ENCODE measurements at regions not wholly inside any gene's neighbourhood (a gene's known extent, or its start where the extent isn't known, plus 50 kb on each side); places are given as distances from the start of the nearest gene placed in this dataset.

- CTCF ChIA-PET: no interaction called here
- no peak for DNase-seq (ENCODE audit: low spot score)
- POLR2A ChIA-PET (ENCODE audit: low non-redundant PET): no interaction called here
- H3K4me1 ChIP-seq (ENCODE audit: insufficient read depth, low read length, poor library complexity, severe bottlenecking): no peaks in the 10 kb centered on the region
- TF ChIP-seq CTCF (conservative IDR thresholded peaks at IDR 0.05; ENCODE audit: low read depth, low read length) (no peak), EZH2 (IDR thresholded peaks at IDR 0.05; ENCODE audit: borderline replicate concordance, low read depth, low read length, poor library complexity, severe bottlenecking) (no peak)
- no peaks in the 10 kb centered on the region for H3K27me3 ChIP-seq (replicated peaks; ENCODE audit: insufficient read depth, low read depth, low read length, poor library complexity)
- intact Hi-C loops (cut with micrococcal nuclease; ENCODE audit: unreplicated experiment): no loop called here
- H3K4me3 ChIP-seq (ENCODE audit: low read depth, low read length, poor library complexity, severe bottlenecking): no peak overlapping the region
- no peaks in the 10 kb centered on the region for H3K36me3 ChIP-seq (ENCODE audit: insufficient read depth, low read length, poor library complexity, severe bottlenecking)
- no TSS peak for BruUV-seq (replicated peaks)
- no peak overlapping the region for H3K27ac ChIP-seq (ENCODE audit: low read depth, low read length, poor library complexity, severe bottlenecking)
- no peaks in the 10 kb centered on the region for H3K9me3 ChIP-seq (ENCODE audit: low read depth, low read length, poor library complexity, severe bottlenecking)
Measured at GRCh38 chr18:34028324-34028723, 196.4 kb downstream of the NOL4 start.

- no peaks in the 10 kb centered on the region for H3K4me1 ChIP-seq (ENCODE audit: insufficient read depth, low read length, poor library complexity, severe bottlenecking)
- H3K36me3 ChIP-seq (ENCODE audit: insufficient read depth, low read length, poor library complexity, severe bottlenecking): no peaks in the 10 kb centered on the region
- intact Hi-C loops (cut with micrococcal nuclease; ENCODE audit: unreplicated experiment): no loop called here
- no peak overlapping the region for H3K27ac ChIP-seq (ENCODE audit: low read depth, low read length, poor library complexity, severe bottlenecking)
- no TSS peak for BruUV-seq (replicated peaks)
- POLR2A ChIA-PET (ENCODE audit: low non-redundant PET): no interaction called here
- DNase-seq (ENCODE audit: low spot score): no peak
- TF ChIP-seq CTCF (conservative IDR thresholded peaks at IDR 0.05; ENCODE audit: low read depth, low read length): no peak
- no peak for TF ChIP-seq EZH2 (IDR thresholded peaks at IDR 0.05; ENCODE audit: borderline replicate concordance, low read depth, low read length, poor library complexity, severe bottlenecking)
- H3K9me3 ChIP-seq (ENCODE audit: low read depth, low read length, poor library complexity, severe bottlenecking): no peaks in the 10 kb centered on the region
- no peak overlapping the region for H3K4me3 ChIP-seq (ENCODE audit: low read depth, low read length, poor library complexity, severe bottlenecking)
- CTCF ChIA-PET: no interaction called here
- H3K27me3 ChIP-seq (replicated peaks; ENCODE audit: insufficient read depth, low read depth, low read length, poor library complexity): no peaks in the 10 kb centered on the region
Measured at GRCh38 chr18:34025191-34025801, 199.4 kb downstream of the NOL4 start.

GRCh38 chr18:34023471-34023870 is 201.2 kb downstream of the NOL4 start:
- BruUV-seq (replicated peaks): no TSS peak
- no peaks in the 10 kb centered on the region for H3K36me3 ChIP-seq (ENCODE audit: insufficient read depth, low read length, poor library complexity, severe bottlenecking)
- H3K27me3 ChIP-seq (replicated peaks; ENCODE audit: insufficient read depth, low read depth, low read length, poor library complexity): no peaks in the 10 kb centered on the region
- no peak overlapping the region for H3K4me3 ChIP-seq (ENCODE audit: low read depth, low read length, poor library complexity, severe bottlenecking)
- no peaks in the 10 kb centered on the region for H3K4me1 ChIP-seq (ENCODE audit: insufficient read depth, low read length, poor library complexity, severe bottlenecking)
- ChIA-PET POLR2A (ENCODE audit: low non-redundant PET) (no interaction called here), CTCF (no interaction called here)
- H3K27ac ChIP-seq (ENCODE audit: low read depth, low read length, poor library complexity, severe bottlenecking): no peak overlapping the region
- intact Hi-C loops (cut with micrococcal nuclease; ENCODE audit: unreplicated experiment): no loop called here
- TF ChIP-seq EZH2 (IDR thresholded peaks at IDR 0.05; ENCODE audit: borderline replicate concordance, low read depth, low read length, poor library complexity, severe bottlenecking) (no peak), CTCF (conservative IDR thresholded peaks at IDR 0.05; ENCODE audit: low read depth, low read length) (no peak)
- H3K9me3 ChIP-seq (ENCODE audit: low read depth, low read length, poor library complexity, severe bottlenecking): no peaks in the 10 kb centered on the region
- DNase-seq (ENCODE audit: low spot score): no peak

Data from A673 (cell line).